NOMO-1 treated with DMSO at 0.1 percent for 48 hours (cell line): ENCODE measurements at regions not wholly inside any gene's neighbourhood (a gene's known extent, or its start where the extent isn't known, plus 50 kb on each side); places are given as distances from the start of the nearest gene placed in this dataset.
"Not testable (repeated sequence)": the region's sequence is repeated elsewhere in the genome, so short reads cannot be mapped to it uniquely, and the experiment has no call there.

Source experiments
- DNase-seq: peaks from one replicate; lab custom pipeline; 2025; ENCODE audit not compliant: unreplicated experiment; lab: John Stamatoyannopoulos, UW

GRCh38 chrX:130467936-130468335 is 66.1 kb downstream of the RBMX2 start:
- DNase-seq, result no peak

DNA sequence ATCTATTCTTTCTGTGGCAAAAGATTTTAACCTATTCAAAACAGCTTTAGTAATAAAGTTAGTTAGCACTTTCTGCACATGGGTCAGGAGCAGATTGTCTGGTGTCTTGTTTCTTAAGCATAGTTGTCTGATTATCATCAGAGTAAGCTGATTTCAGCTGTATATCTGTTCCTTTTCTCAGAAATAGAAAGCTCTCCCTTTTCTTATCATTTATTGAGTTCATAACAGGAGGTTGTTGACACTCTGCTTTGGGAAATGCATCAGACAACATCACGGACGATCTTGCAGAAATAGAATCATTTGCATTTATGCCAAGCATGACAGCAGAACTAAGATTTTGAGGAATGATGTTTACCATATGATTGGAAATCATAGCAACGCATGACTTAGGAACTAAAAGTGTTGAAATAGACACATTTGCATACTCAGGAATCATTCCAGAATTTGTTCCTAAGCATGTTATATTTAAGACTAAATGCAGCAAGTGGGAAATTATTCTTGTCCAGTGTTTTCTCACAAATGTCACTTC is 66.7 kb downstream of the RBMX2 start:
- no peak for DNase-seq

- DNase-seq, result no peak
Observed at GRCh38 chrX:130482871-130483270, 81.1 kb downstream of the RBMX2 start.

GRCh38 chrX:130485870-130486269 is 84.1 kb downstream of the RBMX2 start:
- DNase-seq, result no peak

- not testable (repeated sequence) for DNase-seq
Observed at GRCh38 chrX:130495502-130495901, 93.7 kb downstream of the RBMX2 start.

- DNase-seq, result no peak
Observed at GRCh38 chrX:130497531-130497930, 95.7 kb downstream of the RBMX2 start.

DNA sequence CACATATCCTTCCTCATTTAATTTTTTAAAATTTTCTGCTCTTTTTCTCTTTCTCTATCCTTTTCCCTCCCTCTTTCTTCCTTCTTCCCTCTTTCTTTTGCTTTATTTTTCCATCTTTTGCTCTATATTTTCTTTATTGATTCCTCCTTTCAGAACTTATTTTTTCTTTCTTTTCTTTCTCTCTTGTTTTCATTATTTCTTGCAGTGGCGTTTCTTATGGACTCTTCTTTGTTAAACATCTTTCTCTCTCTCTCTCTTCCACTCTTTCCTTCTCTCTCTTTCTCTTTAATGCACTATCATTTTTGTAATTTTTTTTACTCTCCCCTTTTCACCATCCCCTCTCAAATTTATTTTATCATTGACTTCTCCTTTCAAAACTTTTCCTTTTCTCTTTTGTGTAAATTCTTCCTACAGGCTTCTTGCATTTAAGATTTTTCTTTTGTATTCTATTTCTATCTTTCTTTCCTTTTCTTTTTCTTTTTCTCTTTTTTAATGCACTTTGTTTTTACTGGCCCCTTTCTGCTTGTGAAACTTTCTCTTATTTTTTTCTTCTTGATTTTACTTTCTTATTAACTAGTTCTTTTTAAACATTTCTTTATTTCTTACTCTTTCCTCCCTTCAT is 97.0 kb downstream of the RBMX2 start:
- DNase-seq, result no peak

GRCh38 chrX:130502016-130502570 is 100.3 kb downstream of the RBMX2 start:
- no peak for DNase-seq

- no peak for DNase-seq
Observed at GRCh38 chrX:130504019-130504418, 102.2 kb downstream of the RBMX2 start.

- DNase-seq, result no peak
Observed at GRCh38 chrX:130507015-130507414, 105.2 kb downstream of the RBMX2 start.

GRCh38 chrX:130512534-130512933 is 110.7 kb downstream of the RBMX2 start:
- not testable (repeated sequence) for DNase-seq

DNA sequence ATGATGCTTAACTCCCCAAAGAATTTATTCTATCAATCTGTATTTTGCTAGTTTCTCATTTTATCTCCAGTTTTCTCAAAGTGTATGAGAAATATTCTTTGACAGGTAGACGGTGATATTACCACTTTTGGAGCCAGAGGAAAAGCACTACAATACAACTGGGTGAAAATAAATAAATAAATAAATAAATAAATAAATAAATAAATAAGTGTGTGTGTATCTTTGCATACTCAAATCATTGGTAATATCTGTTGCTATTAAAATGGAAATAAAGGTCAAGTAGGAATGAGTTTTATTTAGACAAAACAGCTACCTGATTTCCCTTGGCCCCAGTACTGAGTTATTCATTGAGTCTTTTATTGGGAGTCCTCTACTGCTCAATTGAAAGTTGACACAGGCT is 114.3 kb downstream of the RBMX2 start:
- no peak for DNase-seq

DNA sequence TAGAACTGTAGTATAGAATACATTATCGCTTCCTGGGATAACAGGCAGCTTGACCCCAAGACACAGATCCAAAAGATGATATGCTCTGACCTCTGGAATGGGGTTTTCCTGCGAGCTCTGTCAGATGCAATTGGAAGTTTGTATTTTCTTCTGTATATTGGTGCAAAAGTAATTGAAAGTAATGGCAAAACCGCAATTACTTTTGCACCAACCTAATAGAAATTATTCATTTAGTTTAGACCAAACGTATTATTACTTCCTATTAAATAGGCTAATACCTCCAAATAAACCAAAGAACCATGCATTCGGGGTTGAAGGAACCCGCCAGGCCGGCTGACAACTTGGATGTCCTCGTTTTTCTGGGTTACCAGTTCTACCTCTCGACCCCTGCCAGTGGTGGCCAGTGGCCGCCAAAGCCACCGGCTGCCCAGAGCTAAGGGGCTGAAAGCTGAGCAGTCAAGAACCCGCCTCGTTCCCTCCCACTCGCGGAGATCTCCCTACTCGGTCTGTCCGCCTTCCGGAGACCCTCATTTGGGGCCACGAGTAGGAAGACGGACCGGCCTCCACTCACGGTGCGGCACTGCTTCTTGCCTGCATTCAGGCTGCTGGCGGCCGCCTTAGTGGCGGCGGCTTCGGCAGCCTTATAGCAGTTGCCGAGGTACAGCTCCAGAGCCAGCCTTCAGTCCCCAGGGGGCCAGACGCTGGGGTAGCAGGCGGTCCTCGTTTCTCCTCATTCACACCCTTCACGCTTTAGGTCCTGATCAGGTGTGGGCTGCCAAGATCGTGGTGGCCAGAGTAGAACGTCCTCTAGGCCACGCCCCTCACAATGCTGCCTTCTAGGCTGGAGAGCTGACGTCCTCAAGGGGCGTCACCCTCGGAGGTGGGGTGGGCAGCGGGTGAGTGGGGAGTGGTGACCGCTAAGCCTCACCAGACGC is 121.9 kb downstream of the RBMX2 start:
- DNase-seq, result peak; percentile 1

DNA sequence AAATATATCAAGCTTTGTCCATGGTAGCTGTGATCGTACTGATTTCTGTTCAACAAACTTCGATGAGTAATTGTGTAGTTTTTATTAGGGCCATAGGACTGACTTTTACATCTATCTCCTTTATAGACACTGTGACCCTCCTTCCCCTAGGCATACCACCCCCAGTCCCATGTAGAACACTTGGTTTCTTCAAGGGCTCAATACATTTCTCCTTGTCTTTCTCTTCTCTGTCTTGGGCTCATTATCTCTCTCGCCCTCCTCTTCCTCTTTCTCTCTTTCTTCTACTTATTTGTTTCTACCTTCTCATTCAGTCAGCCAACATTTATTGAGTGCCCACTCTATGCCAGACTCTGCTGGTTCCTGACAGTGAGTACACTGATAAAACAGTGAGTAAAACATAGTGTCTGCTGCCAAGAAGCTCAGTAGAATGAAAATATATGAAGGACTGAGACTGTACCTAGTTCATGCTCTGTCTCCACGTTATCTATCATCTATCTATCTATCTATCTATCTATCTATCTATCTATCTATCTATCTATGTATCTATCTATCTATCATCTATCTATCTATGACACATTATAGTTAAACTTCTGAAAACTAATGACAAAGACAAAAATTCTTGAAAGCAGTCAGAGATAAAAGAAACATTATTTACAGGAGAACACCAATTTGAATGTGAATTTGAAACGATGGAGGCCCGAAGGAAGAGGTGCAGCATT is 122.8 kb downstream of the RBMX2 start:
- no peak for DNase-seq

DNA sequence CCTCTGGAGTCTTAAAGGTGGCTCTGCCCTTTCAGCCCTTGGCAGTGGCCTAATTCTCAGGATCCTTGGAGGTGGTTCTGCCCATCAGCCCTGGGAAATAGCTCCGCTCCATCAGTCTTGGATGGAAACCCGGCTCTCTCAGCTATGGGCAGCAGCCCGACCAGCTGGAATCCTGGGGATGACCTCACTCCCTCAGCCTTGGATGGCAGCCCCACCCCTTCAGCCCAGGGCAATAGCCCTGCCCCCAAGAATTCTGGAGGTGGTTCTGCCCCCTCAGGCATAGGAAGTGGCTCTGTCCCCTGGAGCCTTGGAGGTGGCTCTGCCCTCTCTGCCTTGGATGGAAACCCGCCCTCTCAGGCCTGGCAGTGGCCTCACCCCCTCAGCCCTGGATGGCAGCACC is 127.7 kb downstream of the RBMX2 start:
- DNase-seq, result no peak

DNA sequence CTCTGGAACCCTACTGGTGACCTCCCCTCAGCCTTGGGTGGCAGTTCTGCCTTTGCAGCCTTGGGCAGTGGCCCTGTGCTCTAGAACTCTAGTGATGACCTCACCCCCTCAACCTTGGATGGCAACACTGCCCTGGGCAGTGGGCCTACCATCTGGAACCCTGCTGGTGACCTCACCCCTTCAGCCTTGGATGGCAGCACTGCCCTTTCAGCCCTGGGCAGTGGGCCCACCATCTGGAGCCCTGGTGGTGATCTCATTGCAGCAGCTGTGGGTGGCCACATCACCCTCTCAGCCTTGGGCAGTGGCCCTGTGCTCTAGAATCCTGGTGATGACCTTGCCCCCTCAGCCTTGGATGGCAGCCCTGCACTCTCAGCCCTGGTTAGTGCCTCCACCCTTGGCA is 129.3 kb downstream of the RBMX2 start:
- DNase-seq, result no peak

- peak; percentile 44 for DNase-seq
Observed at GRCh38 chrX:130539721-130540321, 138.0 kb downstream of the RBMX2 start.

- DNase-seq, result no peak
Observed at GRCh38 chrX:130543603-130544325, 142.0 kb downstream of the RBMX2 start.

GRCh38 chrX:130545796-130546195 is 144.0 kb downstream of the RBMX2 start:
- DNase-seq, result no peak

- not testable (repeated sequence) for DNase-seq
Observed at GRCh38 chrX:130549382-130549781, 147.6 kb downstream of the RBMX2 start.
